BE2C (cell line): ENCODE measurements at regions not wholly inside any gene's neighbourhood (a gene's known extent, or its start where the extent isn't known, plus 50 kb on each side); places are given as distances from the start of the nearest gene placed in this dataset.

Experiments used
- DNase-seq: peaks from one replicate; pipeline ENCODE4 v3.0.0-alpha.2; 2020
- H3K27me3 ChIP-seq: fragments of 250-450 bp; sonication (Bioruptor Pico); 2 replicates; pipeline ENCODE4 v1.5.1; 2020; ENCODE audit warnings: mild to moderate bottlenecking
- H3K36me3 ChIP-seq: fragments of 250-450 bp; sonication (Bioruptor Pico); 2 replicates; pipeline ENCODE4 v1.5.1; 2020; ENCODE audit warnings: mild to moderate bottlenecking
- H3K4me1 ChIP-seq: fragments of 250-450 bp; sonication (Bioruptor Pico); 2 replicates; pipeline ENCODE4 v1.5.1; 2020
- H3K4me3 ChIP-seq: 2 replicates; pipeline ENCODE4 v1.5.1; 2011; ENCODE audit warnings: low read depth, low read length
- H3K9me3 ChIP-seq: fragments of 250-450 bp; sonication (Bioruptor Pico); 2 replicates; pipeline ENCODE4 v1.5.1; 2020
- TF ChIP-seq, protein P1 (sequence below): IDR thresholded peaks from 2 replicates; pipeline ENCODE4 v1.5.1; 2012; ENCODE audit warnings: mild to moderate bottlenecking, low read depth, low read length

DNA sequence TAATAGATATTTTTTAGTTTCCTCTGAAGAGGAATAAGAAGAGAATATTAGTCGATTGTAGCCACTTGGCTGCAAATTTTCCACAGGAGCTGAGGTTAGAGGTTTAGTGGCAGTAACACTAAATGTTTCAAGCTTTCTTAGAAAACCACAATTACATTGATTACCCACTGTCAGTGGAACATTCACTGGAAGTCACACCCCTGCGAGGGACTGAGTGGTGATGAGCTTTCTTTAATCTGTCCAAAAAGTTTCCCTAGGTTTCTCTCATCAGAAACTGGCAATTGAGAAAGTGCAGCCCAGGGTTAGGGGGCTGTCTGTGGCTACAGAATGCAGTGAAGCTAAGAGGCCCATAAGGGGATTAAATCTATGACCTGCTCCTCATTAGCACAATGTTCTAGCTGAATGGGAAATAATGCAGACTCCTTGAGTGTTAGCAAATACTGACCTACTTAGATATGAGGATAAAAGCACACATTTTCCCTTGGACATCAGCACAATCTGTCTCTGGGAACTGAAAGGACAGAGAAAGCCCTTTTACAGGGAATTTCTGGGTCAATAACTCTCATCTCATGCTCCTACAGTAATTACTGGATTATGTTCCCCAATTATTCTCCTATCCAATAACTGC is 189.5 kb downstream of the FAM76B start:
- H3K9me3 ChIP-seq: no peaks in the 10 kb centered on the region; the same call in 1 of the 2 replicates

DNA sequence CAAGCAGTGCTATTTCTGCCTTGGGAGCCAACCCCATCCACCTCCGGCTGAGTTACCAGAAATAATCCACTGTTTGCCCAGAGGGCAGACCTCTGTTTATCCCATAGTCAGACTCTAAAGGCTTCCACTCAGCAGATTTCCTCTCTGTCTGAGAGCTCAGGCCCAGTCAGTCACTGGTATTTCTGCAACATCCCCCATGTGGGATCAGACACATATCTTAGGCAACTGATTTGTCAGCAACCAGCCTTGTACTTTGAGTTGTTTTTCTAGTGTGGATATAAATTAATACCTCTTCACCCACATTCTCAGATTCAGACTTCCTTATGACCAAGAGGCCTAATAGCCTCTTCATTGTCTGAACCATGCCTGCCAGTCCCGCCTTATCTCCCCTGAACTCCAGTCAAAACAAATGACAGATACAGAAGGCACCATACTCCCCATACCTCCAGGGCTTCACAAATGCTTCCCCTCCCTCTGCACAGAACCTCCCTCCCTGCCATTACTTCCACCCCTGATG is 193.6 kb downstream of the FAM76B start:
- no peak overlapping the region for H3K4me3 ChIP-seq
- no peaks in the 10 kb centered on the region for H3K27me3 ChIP-seq
- no peaks in the 10 kb centered on the region for H3K36me3 ChIP-seq
- TF ChIP-seq, protein P1, sequence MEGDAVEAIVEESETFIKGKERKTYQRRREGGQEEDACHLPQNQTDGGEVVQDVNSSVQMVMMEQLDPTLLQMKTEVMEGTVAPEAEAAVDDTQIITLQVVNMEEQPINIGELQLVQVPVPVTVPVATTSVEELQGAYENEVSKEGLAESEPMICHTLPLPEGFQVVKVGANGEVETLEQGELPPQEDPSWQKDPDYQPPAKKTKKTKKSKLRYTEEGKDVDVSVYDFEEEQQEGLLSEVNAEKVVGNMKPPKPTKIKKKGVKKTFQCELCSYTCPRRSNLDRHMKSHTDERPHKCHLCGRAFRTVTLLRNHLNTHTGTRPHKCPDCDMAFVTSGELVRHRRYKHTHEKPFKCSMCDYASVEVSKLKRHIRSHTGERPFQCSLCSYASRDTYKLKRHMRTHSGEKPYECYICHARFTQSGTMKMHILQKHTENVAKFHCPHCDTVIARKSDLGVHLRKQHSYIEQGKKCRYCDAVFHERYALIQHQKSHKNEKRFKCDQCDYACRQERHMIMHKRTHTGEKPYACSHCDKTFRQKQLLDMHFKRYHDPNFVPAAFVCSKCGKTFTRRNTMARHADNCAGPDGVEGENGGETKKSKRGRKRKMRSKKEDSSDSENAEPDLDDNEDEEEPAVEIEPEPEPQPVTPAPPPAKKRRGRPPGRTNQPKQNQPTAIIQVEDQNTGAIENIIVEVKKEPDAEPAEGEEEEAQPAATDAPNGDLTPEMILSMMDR: no peak
- DNase-seq: peak; percentile 40
- no peaks in the 10 kb centered on the region; the same call in 1 of the 2 replicates for H3K9me3 ChIP-seq
- peaks cover 7% of the 10 kb centered on the region for H3K4me1 ChIP-seq

More for the DNA sequence above, 189.5 kb downstream of the FAM76B start:
- no peaks in the 10 kb centered on the region for H3K36me3 ChIP-seq
- H3K27me3 ChIP-seq: no peaks in the 10 kb centered on the region
- no peak for DNase-seq
- H3K4me3 ChIP-seq: no peak overlapping the region
- peaks cover 7% of the 10 kb centered on the region for H3K4me1 ChIP-seq
- TF ChIP-seq, protein P1: no peak

DNA sequence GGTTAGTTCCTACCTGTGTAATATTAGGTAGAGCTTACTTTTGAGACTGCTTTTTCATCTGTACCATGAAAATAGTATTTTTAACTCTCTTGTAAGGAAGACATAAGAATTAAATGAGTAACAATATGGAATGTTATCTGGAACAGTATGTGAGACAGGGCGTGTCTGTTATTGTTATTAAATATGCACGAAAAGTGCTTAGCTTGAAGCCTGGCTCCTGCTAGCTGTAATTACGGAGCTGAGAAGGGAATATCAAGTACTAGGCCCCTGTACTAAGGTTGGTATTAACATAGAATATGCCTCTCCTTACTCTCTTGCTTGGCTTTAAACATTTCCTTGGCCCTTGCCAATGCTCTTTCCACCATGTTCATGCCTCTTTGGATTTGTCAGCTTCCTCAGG is 194.0 kb downstream of the FAM76B start:
- no peaks in the 10 kb centered on the region for H3K27me3 ChIP-seq
- DNase-seq: no peak
- H3K4me3 ChIP-seq: no peak overlapping the region
- H3K4me1 ChIP-seq: peaks cover 7% of the 10 kb centered on the region
- no peaks in the 10 kb centered on the region; the same call in 1 of the 2 replicates for H3K9me3 ChIP-seq
- TF ChIP-seq, protein P1: no peak
- H3K36me3 ChIP-seq: no peaks in the 10 kb centered on the region

DNA sequence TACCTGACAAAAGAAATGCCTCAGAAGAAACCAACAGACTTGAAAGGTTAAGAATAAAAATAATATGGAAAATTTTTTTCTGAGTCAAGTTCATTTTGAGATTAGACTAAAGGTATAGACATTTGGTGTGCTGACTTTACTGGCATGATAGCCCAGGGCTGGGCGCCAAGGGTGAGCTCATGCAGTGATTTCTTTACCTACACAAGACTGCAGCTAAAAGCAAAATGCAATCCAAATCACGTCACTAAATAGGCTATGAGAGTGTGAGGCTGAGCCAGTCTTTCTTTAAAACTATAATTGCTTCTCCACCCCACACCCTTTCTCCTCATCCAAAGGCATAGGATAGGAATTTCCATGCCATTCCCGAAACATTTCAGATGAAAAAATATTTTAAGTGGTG is 196.5 kb downstream of the FAM76B start:
- peaks cover 7% of the 10 kb centered on the region for H3K4me1 ChIP-seq
- no peak for DNase-seq

DNA sequence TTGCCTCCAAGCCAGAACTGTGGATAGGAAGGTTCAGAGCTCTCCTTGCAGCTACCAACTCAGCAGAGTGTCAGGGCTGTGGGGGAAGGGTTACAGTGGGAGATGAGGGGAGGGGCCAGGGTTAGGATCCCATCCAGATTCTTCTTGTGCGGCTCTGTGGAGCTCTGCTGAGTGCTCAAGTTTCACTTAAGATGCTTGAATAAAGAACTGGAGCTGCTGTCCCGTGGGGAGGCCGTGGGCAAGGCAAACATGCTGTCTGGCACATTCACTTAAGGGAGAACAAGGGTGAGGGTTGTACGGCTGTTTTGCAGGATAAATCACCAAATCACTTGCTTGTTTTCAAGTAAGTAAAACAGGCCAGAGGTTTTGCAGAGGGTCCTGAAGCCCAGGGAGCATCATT is 197.1 kb downstream of the FAM76B start:
- DNase-seq: no peak
- no peak overlapping the region for H3K4me3 ChIP-seq
- H3K4me1 ChIP-seq: peaks cover 7% of the 10 kb centered on the region
- TF ChIP-seq, protein P1: no peak
- H3K36me3 ChIP-seq: no peaks in the 10 kb centered on the region
- H3K9me3 ChIP-seq: peaks cover 3% of the 10 kb centered on the region; the same call in 1 of the 2 replicates
- H3K27me3 ChIP-seq: no peaks in the 10 kb centered on the region

More for the DNA sequence above, 196.5 kb downstream of the FAM76B start:
- Histone ChIP-seq H3K4me3 (no peak overlapping the region), H3K9me3 (peaks cover 3% of the 10 kb centered on the region; the same call in 1 of the 2 replicates), H3K36me3 (no peaks in the 10 kb centered on the region), H3K27me3 (no peaks in the 10 kb centered on the region)
- TF ChIP-seq, protein P1: no peak
